ENCODE measurements at regions not wholly inside any gene's neighbourhood (a gene's known extent, or its start where the extent isn't known, plus 50 kb on each side); places are given as distances from the start of the nearest gene placed in this dataset.

DNA sequence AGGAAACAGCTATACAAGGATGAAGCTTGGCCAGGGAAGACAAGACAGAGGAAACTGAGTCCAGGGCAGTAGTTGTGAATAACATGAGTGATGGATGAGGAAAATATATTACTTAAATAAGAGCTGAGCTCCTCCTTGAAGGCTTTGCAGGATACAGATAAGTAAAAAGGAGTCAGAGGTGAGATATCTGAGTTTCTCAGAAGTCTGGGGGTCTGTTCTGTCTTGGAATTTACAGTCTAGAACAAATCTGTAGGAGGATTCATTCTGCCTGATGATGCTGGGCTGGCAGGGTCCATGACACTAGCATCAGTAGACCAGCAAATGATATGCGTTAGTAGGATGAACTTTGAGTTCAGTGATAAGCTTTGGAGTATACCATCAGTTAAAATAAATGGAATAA is 266.1 kb upstream of the POGK start:
- no peak for TF ChIP-seq REST (IDR thresholded peaks at IDR 0.05; ENCODE audit: borderline replicate concordance)
- no peak for TF ChIP-seq SMC3 (conservative IDR thresholded peaks at IDR 0.05; ENCODE audit: poor library complexity)
- no peak for TF ChIP-seq EP300 (conservative IDR thresholded peaks at IDR 0.05; ENCODE audit: poor library complexity, severe bottlenecking)
- no peak for TF ChIP-seq POLR2AphosphoS5 (IDR thresholded peaks at IDR 0.05)
- TF ChIP-seq, protein P1, sequence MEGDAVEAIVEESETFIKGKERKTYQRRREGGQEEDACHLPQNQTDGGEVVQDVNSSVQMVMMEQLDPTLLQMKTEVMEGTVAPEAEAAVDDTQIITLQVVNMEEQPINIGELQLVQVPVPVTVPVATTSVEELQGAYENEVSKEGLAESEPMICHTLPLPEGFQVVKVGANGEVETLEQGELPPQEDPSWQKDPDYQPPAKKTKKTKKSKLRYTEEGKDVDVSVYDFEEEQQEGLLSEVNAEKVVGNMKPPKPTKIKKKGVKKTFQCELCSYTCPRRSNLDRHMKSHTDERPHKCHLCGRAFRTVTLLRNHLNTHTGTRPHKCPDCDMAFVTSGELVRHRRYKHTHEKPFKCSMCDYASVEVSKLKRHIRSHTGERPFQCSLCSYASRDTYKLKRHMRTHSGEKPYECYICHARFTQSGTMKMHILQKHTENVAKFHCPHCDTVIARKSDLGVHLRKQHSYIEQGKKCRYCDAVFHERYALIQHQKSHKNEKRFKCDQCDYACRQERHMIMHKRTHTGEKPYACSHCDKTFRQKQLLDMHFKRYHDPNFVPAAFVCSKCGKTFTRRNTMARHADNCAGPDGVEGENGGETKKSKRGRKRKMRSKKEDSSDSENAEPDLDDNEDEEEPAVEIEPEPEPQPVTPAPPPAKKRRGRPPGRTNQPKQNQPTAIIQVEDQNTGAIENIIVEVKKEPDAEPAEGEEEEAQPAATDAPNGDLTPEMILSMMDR (IDR thresholded peaks at IDR 0.05; ENCODE audit: poor library complexity, severe bottlenecking): no peak
- TF ChIP-seq EZH2 (IDR thresholded peaks at IDR 0.05; ENCODE audit: borderline replicate concordance, insufficient read depth, low read length, poor library complexity, severe bottlenecking): no peak
- no peak for TF ChIP-seq RAD21 (conservative IDR thresholded peaks at IDR 0.05)
- TF ChIP-seq MXI1 (conservative IDR thresholded peaks at IDR 0.05; ENCODE audit: poor library complexity, severe bottlenecking): no peak
- no peak for TF ChIP-seq TAF1 (IDR thresholded peaks at IDR 0.05; ENCODE audit: low read depth)
- Histone ChIP-seq H3K4me3 (ENCODE audit: low read length) (no peak overlapping the region), H3K9me3 (ENCODE audit: low read length) (no peaks in the 10 kb centered on the region), H3K9me2 (ENCODE audit: insufficient read depth, low read length) (no peaks in the 10 kb centered on the region), H3K9ac (ENCODE audit: low read length) (no peak overlapping the region), H3K79me2 (replicated peaks; ENCODE audit: insufficient read depth, low read length) (no peaks in the 10 kb centered on the region), H3K27me3 (ENCODE audit: insufficient read depth, low read depth, low read length) (no peaks in the 10 kb centered on the region), H3K4me2 (ENCODE audit: low read length) (no peak overlapping the region), H3F3A (ENCODE audit: insufficient read depth, low read length, poor library complexity, severe bottlenecking) (no peaks in the 10 kb centered on the region), H4K20me1 (ENCODE audit: insufficient read depth) (no peaks in the 10 kb centered on the region), H3K27ac (ENCODE audit: low read length) (no peak overlapping the region), H2AFZ (ENCODE audit: low read depth, low read length) (no peak overlapping the region), H3K36me3 (ENCODE audit: insufficient read depth, low read length) (no peaks in the 10 kb centered on the region)

- H3F3A ChIP-seq (ENCODE audit: insufficient read depth, low read length, poor library complexity, severe bottlenecking): no peaks in the 10 kb centered on the region
- H4K20me1 ChIP-seq (ENCODE audit: insufficient read depth): no peaks in the 10 kb centered on the region
- H3K27me3 ChIP-seq (ENCODE audit: insufficient read depth, low read depth, low read length): no peaks in the 10 kb centered on the region
- H3K27ac ChIP-seq (ENCODE audit: low read length): no peak overlapping the region
- no peak overlapping the region for H3K9ac ChIP-seq (ENCODE audit: low read length)
- no peaks in the 10 kb centered on the region for H3K9me3 ChIP-seq (ENCODE audit: low read length)
- TF ChIP-seq MXI1 (conservative IDR thresholded peaks at IDR 0.05; ENCODE audit: poor library complexity, severe bottlenecking) (no peak), TAF1 (IDR thresholded peaks at IDR 0.05; ENCODE audit: low read depth) (no peak), REST (IDR thresholded peaks at IDR 0.05; ENCODE audit: borderline replicate concordance) (no peak)
- H3K36me3 ChIP-seq (ENCODE audit: insufficient read depth, low read length): no peaks in the 10 kb centered on the region
- H2AFZ ChIP-seq (ENCODE audit: low read depth, low read length): no peak overlapping the region
- no peaks in the 10 kb centered on the region for H3K79me2 ChIP-seq (replicated peaks; ENCODE audit: insufficient read depth, low read length)
- H3K9me2 ChIP-seq (ENCODE audit: insufficient read depth, low read length): no peaks in the 10 kb centered on the region
- no peak overlapping the region for H3K4me3 ChIP-seq (ENCODE audit: low read length)
- no peak overlapping the region for H3K4me2 ChIP-seq (ENCODE audit: low read length)
Observed at GRCh38 chr1:166579557-166580501, 259.4 kb upstream of the POGK start.

Data from neural cell (in vitro differentiated cells).